RWPE1 (cell line): ENCODE measurements at regions not wholly inside any gene's neighbourhood (a gene's known extent, or its start where the extent isn't known, plus 50 kb on each side); places are given as distances from the start of the nearest gene placed in this dataset.
"Not testable (repeated sequence)": the region's sequence is repeated elsewhere in the genome, so short reads cannot be mapped to it uniquely, and the experiment has no call there.

ENCODE experiments used
- CTCF ChIA-PET: fragments of 350-600 bp; sonication (Branson Sonifier 250); formaldehyde crosslinking; extraction: SDS; loops from one replicate; lab custom pipeline; 2021; lab: Yijun Ruan, JAX
- POLR2A ChIA-PET: fragments of 400-600 bp; formaldehyde crosslinking; extraction: SDS; loops from one replicate; lab custom pipeline; 2020; ENCODE audit warnings: antibody characterized with exemption; ENCODE audit not compliant: low non-redundant PET; lab: Yijun Ruan, JAX
- DNase-seq: peaks from one replicate; pipeline ENCODE4 v3.0.0; 2012; ENCODE audit warnings: low spot score
- H3K27ac ChIP-seq: fragments of 450-650 bp; 2 replicates; pipeline ENCODE4 v1.5.1; 2017
- CTCF ChIP-seq: fragments of 450-650 bp; conservative IDR thresholded peaks from 2 replicates; pipeline ENCODE4 v1.5.1; 2017; ENCODE audit warnings: low read depth, mild to moderate bottlenecking

GRCh38 chr7:9502269-9502668 is 1068.9 kb downstream of the NXPH1 start:
- DNase-seq: no peak
- no peak overlapping the region for H3K27ac ChIP-seq
- CTCF ChIA-PET: no interaction called here
- POLR2A ChIA-PET: no interaction called here
- no peak for TF ChIP-seq CTCF

- CTCF ChIA-PET: no interaction called here
- no peak for TF ChIP-seq CTCF
- no peak for DNase-seq
- H3K27ac ChIP-seq: no peak overlapping the region
- POLR2A ChIA-PET: no interaction called here
Measured at GRCh38 chr7:9504678-9505077, 1071.3 kb downstream of the NXPH1 start.

DNA sequence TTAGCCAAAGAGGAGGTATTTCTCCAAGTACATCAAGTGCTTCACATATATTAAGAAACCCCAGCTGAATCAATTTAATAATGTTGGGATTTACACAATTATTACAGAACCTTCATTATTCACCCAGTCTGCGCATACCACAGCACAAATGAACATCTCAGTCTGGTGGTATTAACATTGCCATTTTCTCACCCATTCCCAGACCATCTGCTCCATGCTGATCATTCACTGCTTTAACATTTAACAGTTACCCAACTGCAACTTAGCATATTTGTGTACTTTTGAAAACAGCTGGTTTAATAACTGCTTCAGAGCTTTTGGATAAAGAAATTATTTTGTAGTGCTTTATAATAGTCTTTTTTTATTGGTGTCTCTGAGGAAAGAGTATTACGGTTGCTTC is 1072.1 kb downstream of the NXPH1 start:
- POLR2A ChIA-PET: no interaction called here
- H3K27ac ChIP-seq: no peak overlapping the region
- CTCF ChIA-PET: no interaction called here
- TF ChIP-seq CTCF: no peak
- no peak for DNase-seq

GRCh38 chr7:9507290-9507689 is 1073.9 kb downstream of the NXPH1 start:
- ChIA-PET POLR2A (no interaction called here), CTCF (no interaction called here)
- DNase-seq: no peak

DNA sequence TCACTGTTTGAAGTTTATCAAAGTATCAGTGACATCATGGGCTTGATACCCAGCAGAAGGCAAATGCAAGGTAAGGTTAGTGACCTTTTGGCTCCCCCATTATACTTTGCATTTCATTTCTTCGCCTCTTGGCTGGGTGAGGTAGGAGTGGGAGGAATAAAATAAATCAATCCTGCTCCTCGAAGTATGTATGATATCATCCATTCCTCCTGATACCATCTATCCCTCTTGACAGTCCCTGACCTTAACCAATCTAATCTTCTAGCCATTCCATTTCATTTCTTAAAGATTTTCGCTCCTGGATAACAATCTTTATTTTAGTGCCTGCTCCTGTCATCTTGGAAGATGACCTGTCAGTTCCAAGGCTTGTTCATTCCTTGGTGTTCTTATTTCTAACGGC is 1083.3 kb downstream of the NXPH1 start:
- no peak overlapping the region for H3K27ac ChIP-seq
- TF ChIP-seq CTCF: no peak
- ChIA-PET CTCF (interaction anchor here (0.5 kb wide), 1 partner anchor 1356 kb away, joined by 7 read pairs; no protein-coding TSS in a partner anchor), POLR2A (no interaction called here)
- DNase-seq: no peak

More at GRCh38 chr7:9507290-9507689, 1073.9 kb downstream of the NXPH1 start:
- no peak overlapping the region for H3K27ac ChIP-seq
- TF ChIP-seq CTCF: no peak

GRCh38 chr7:9523579-9523978 is 1090.2 kb downstream of the NXPH1 start:
- POLR2A ChIA-PET: no interaction called here
- no peak for DNase-seq
- H3K27ac ChIP-seq: no peak overlapping the region
- no peak for TF ChIP-seq CTCF
- CTCF ChIA-PET: no interaction called here

GRCh38 chr7:9552431-9552830 is 1119.0 kb downstream of the NXPH1 start:
- peak; percentile 3 for DNase-seq
- POLR2A ChIA-PET, CTCF ChIA-PET, H3K27ac ChIP-seq: not testable (repeated sequence)
